ENCODE measurements at regions not wholly inside any gene's neighbourhood (a gene's known extent, or its start where the extent isn't known, plus 50 kb on each side); places are given as distances from the start of the nearest gene placed in this dataset.

DNA sequence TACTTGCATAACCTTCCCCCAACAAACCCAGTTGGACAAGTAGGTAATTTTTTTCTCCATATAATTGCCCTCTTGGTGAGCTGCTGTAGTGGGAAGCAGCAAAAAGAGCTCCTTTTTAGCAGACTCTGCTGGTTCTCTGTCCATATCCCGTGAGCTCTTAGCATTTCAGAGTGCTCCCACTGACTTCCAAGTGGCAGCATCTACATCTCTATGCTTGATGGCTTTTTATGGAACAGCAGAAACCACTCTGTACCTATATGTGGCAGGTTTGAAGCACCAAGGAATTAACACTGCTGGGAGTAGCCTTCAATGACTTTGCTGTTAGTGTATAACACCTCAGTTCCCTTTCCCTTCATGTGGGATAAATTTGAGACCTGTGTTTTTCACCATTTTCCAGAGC lies 168.4 kb upstream of the NHS start:
- Mint-ChIP-seq H3K4me1 (ENCODE audit: low read depth) (no peaks in the 10 kb centered on the region), H3K9me3 (no peaks in the 10 kb centered on the region), H3K4me3 (no peak overlapping the region), H3K27me3 (ENCODE audit: low read depth) (peaks cover 2% of the 10 kb centered on the region), H3K36me3 (ENCODE audit: insufficient read depth) (no peaks in the 10 kb centered on the region)
- DNase-seq (no peak), ATAC-seq (no peak)

DNA sequence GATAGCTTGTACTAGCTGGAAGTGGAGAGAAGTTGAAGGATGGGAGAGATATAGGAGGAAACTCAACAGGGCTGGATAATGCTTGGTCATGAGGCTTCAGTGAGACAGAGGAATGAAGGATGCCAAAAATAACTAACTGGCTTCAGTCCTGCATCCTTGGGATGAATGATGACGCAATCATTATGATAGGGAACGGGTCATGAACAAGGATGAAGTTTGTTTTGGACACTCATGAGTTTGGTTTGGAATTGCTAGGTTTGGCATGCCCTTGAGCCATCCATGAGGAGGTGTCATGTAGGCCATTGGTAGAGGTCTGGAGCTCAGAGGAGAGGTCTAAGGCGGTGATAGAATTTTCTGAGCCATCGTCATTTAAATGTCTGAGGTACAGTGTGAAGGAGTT lies 160.0 kb upstream of the NHS start:
- no peak overlapping the region for H3K4me3 Mint-ChIP-seq
- H3K4me1 Mint-ChIP-seq (ENCODE audit: low read depth), result no peaks in the 10 kb centered on the region
- H3K36me3 Mint-ChIP-seq (ENCODE audit: insufficient read depth), result no peaks in the 10 kb centered on the region
- H3K27me3 Mint-ChIP-seq (ENCODE audit: low read depth), result peaks cover 4% of the 10 kb centered on the region
- DNase-seq (no peak), ATAC-seq (no peak)
- H3K9me3 Mint-ChIP-seq, result peaks cover 8% of the 10 kb centered on the region

DNA sequence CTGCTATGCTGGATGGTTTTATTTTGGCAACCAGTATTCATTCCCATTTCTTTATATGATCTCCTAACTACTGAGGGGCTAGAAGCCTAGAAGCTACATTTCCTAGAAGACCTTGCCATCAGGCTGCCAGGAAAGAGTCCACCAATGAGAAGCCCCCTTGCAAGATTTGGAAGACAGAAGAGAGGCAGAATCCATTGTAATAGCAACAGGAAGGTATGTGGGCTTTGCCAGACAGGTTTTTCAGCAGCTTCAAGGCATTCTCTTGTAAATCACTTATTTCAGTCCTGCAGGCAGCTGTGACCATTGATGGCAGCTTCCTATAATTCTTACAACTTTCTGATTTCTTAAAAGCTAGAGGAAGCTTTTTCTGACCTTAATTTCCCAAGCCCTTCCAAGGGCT lies 148.3 kb upstream of the NHS start:
- no peak for DNase-seq
- Mint-ChIP-seq H3K4me3 (no peak overlapping the region), H3K27me3 (ENCODE audit: low read depth) (no peaks in the 10 kb centered on the region), H3K36me3 (ENCODE audit: insufficient read depth) (no peaks in the 10 kb centered on the region), H3K9me3 (no peaks in the 10 kb centered on the region), H3K4me1 (ENCODE audit: low read depth) (no peaks in the 10 kb centered on the region)
- ATAC-seq, result no peak

DNA sequence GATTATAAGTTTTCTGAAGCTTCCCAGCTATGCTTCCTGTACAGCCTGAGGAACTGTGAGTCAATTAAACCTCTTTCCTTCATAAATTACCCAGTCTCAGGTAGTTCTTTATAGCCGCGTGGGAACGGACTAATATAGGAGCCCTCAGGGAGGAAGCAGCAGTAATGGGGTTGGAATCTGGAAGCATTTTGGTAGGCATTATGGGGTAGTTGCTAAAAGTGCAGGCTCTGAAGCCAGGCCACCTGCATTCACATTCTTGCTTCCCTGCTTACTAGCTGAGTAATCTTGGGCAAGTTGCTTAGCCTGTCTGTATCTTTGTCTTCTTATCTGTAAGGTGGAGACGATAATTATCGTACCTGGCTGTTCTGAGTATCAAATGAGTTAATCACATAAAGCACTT lies 137.9 kb upstream of the NHS start:
- no peaks in the 10 kb centered on the region for H3K27me3 Mint-ChIP-seq (ENCODE audit: low read depth)
- ATAC-seq (no peak), DNase-seq (no peak)
- no peaks in the 10 kb centered on the region for H3K4me1 Mint-ChIP-seq (ENCODE audit: low read depth)
- H3K4me3 Mint-ChIP-seq, result no peak overlapping the region
- no peaks in the 10 kb centered on the region for H3K36me3 Mint-ChIP-seq (ENCODE audit: insufficient read depth)
- H3K9me3 Mint-ChIP-seq, result no peaks in the 10 kb centered on the region

DNA sequence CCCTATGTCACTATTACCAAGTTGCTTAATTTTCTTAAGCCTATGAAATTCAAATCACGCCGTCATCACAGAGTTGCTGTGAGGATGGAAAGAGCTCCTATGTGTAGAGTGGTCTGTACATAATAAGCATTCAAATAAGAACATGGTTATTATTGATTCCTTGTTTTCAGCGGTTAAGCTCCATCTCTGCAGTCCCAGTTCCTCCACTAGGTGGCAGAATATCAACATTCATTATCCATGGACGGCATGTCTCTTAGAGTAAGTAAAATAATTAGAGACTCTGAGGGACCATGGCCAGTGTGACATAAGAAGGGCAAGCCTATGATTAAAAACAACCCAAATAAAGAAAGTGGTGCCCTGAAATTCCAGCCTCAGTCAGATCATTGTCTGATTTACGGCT lies 132.5 kb upstream of the NHS start:
- ATAC-seq, result no peak

DNA sequence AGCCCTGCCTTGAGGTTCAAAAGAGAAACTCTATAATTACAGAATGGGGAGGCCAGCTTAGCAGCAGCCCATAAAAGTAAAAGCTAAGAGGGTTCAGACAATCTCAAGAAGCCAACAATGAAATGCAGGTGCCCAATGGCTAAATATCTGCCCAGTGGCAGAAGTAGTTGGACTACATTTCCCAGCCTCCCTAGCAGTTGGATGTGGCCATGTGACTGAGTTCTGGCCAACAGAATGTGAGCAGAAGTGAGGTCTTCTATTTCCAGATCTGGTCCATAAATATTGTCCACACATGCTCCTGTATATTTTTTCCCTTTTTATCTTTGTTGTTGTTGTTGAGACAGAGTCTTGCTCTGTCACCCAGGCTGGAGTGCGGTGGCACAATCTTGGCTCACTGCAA lies 127.9 kb upstream of the NHS start:
- DNase-seq (no peak), ATAC-seq (no peak)
- Mint-ChIP-seq H3K4me1 (ENCODE audit: low read depth) (no peaks in the 10 kb centered on the region), H3K9me3 (no peaks in the 10 kb centered on the region), H3K4me3 (no peak overlapping the region), H3K36me3 (ENCODE audit: insufficient read depth) (no peaks in the 10 kb centered on the region), H3K27me3 (ENCODE audit: low read depth) (no peaks in the 10 kb centered on the region)

More for the DNA sequence above, 132.5 kb upstream of the NHS start:
- H3K4me3 Mint-ChIP-seq, result no peak overlapping the region
- H3K27me3 Mint-ChIP-seq (ENCODE audit: low read depth), result no peaks in the 10 kb centered on the region
- peak; percentile 6 for DNase-seq
- H3K9me3 Mint-ChIP-seq, result no peaks in the 10 kb centered on the region
- H3K4me1 Mint-ChIP-seq (ENCODE audit: low read depth), result no peaks in the 10 kb centered on the region
- H3K36me3 Mint-ChIP-seq (ENCODE audit: insufficient read depth), result no peaks in the 10 kb centered on the region

DNA sequence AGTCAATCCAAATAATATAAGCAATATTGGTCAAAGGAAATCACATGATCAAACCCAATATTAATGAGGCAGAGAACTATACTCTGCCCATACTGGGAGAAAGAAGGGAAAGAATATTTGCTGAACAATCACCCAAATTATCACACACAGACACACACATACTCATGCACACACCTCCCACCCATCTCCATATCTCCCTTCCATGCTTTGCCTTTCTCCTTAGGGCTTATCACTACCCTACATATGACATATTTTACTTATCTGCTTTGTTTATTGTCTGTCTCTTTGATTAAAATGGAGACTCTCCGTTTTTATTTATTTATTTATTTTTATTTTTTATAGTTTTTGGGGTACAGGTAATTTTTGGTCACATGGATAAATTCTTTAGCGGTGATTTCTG lies 112.9 kb upstream of the NHS start:
- no peak for ATAC-seq
- no peak overlapping the region for H3K4me3 Mint-ChIP-seq
- no peaks in the 10 kb centered on the region for H3K4me1 Mint-ChIP-seq (ENCODE audit: low read depth)
- H3K9me3 Mint-ChIP-seq, result peaks cover 8% of the 10 kb centered on the region
- H3K27me3 Mint-ChIP-seq (ENCODE audit: low read depth), result no peaks in the 10 kb centered on the region
- DNase-seq, result no peak
- no peaks in the 10 kb centered on the region for H3K36me3 Mint-ChIP-seq (ENCODE audit: insufficient read depth)

DNA sequence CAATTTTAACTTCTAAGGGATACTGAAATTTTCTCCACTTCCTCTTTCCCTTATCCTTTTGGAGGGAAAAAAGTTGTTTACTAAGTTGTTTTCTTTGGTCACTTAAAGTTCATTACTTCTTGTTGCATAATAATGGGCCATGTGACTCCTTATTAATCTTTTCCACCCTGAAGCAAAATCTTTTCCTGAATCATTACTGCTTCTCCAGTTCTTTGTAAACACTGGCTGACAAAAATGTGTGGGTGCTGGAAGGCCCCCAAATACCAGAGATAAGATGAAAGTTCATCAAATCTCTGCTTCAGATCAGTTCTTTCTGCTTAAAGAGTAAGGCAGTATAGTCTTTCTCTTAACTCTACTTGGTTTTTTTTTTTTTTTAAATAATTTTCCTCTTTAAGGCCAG lies 108.9 kb upstream of the NHS start:
- DNase-seq (no peak), ATAC-seq (no peak)
- Mint-ChIP-seq H3K27me3 (ENCODE audit: low read depth) (peaks cover 2% of the 10 kb centered on the region), H3K36me3 (ENCODE audit: insufficient read depth) (no peaks in the 10 kb centered on the region), H3K4me1 (ENCODE audit: low read depth) (no peaks in the 10 kb centered on the region), H3K9me3 (peaks cover 3% of the 10 kb centered on the region), H3K4me3 (no peak overlapping the region)

DNA sequence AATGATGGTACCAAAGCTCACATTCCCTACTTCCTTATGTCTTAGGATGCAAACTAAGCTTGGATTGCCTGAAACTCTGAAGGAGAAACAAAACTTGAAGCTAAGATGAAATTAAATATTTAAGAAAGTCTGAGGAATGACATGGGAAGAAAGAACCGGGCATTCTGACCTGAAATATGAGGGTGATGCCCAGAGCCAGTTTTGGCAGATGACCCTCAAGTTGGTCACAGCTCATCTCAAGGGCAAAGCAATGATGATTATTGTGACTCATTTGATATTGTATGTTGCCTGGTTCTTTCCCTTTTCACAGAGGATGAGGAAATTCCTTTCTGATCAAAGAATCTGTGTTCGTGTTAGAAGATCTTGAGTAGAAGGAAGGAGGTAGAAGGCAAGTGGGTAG lies 96.0 kb upstream of the NHS start:
- ATAC-seq (no peak), DNase-seq (no peak)
- H3K27me3 Mint-ChIP-seq (ENCODE audit: low read depth), result no peaks in the 10 kb centered on the region
- no peaks in the 10 kb centered on the region for H3K36me3 Mint-ChIP-seq (ENCODE audit: insufficient read depth)
- no peaks in the 10 kb centered on the region for H3K4me1 Mint-ChIP-seq (ENCODE audit: low read depth)
- no peaks in the 10 kb centered on the region for H3K9me3 Mint-ChIP-seq
- no peak overlapping the region for H3K4me3 Mint-ChIP-seq

DNA sequence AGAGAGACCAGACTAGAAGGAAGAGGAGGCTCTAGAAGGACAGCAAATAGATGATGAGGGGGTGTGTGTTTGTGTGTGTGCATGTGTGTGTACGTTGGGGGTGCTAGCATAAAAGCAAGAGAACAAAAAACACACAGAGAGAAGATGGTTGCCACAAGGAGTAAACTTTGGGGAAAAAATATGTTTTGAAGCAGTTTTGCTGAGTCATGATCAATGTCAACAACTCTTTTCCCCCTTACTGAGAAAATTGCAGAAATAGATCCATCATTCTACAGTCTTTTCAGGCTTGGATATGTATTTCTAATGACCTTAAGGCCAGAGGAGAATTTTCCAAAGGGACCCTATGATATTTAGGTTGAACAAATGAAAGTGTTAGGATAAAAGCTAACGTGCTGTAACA lies 89.0 kb upstream of the NHS start:
- Mint-ChIP-seq H3K36me3 (ENCODE audit: insufficient read depth) (no peaks in the 10 kb centered on the region), H3K4me1 (ENCODE audit: low read depth) (no peaks in the 10 kb centered on the region), H3K27me3 (ENCODE audit: low read depth) (no peaks in the 10 kb centered on the region), H3K9me3 (no peaks in the 10 kb centered on the region), H3K4me3 (no peak overlapping the region)
- ATAC-seq (no peak), DNase-seq (no peak)

DNA sequence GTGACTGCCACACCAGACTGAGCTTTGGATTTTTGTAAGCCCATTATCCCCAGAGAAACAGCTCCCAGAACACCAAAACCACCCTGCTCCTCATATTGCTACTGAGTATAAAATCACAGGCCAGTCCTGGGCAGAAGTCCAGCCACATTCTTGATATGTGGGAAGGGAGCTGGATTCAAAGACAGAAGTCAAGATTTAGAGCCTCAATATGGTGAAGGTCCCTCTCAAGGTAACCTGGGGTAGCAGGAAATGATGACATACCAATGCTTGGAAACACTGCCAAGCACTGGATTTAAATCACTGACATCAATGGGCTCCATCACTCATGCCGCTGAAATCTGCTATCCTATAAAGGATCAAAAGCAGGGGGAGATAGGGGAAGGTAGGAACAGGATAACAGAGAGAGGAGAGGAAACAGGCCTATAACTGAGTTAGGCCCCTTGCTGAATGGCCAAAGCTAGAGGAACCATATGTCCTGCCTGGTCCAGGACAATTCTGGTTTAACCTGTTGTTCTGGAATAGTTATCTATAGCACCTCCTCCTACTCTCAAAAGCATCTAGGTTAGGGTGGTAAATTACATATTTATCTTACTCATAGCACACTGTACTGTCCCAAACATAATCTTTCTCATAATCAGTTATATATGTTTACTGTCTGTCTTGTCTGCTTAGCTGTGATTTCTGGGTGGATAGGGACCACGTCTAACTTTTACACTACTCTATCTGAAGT lies 83.7 kb upstream of the NHS start:
- no peaks in the 10 kb centered on the region for H3K9me3 Mint-ChIP-seq
- no peaks in the 10 kb centered on the region for H3K4me1 Mint-ChIP-seq (ENCODE audit: low read depth)
- H3K36me3 Mint-ChIP-seq (ENCODE audit: insufficient read depth), result no peaks in the 10 kb centered on the region
- H3K4me3 Mint-ChIP-seq, result no peak overlapping the region
- peaks cover 2% of the 10 kb centered on the region for H3K27me3 Mint-ChIP-seq (ENCODE audit: low read depth)
- ATAC-seq, result no peak
- no peak for DNase-seq

DNA sequence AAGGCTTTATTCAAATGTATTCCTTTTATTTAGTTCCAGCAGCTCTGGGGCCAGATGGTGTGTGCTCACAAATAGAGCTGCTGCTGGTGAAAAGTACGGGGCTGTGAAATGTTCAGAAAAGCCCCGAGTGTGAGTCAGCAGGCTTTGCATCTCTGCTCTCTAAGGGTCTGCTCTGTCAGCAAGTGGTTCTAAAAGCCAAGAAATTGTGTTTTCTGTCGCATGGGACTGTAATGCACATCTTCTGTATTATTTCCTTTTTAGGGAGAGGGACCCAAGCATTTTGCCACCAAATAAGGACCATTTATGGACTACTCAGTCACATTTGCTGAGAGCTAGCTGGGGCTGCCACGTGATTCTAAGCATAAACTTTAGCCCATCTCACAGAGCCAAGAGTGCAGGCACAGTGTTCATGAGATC lies 82.9 kb upstream of the NHS start:
- no peak overlapping the region for H3K4me3 Mint-ChIP-seq
- no peaks in the 10 kb centered on the region for H3K36me3 Mint-ChIP-seq (ENCODE audit: insufficient read depth)
- peaks cover 2% of the 10 kb centered on the region for H3K27me3 Mint-ChIP-seq (ENCODE audit: low read depth)
- ATAC-seq, result no peak
- H3K9me3 Mint-ChIP-seq, result no peaks in the 10 kb centered on the region
- DNase-seq, result no peak
- H3K4me1 Mint-ChIP-seq (ENCODE audit: low read depth), result no peaks in the 10 kb centered on the region

DNA sequence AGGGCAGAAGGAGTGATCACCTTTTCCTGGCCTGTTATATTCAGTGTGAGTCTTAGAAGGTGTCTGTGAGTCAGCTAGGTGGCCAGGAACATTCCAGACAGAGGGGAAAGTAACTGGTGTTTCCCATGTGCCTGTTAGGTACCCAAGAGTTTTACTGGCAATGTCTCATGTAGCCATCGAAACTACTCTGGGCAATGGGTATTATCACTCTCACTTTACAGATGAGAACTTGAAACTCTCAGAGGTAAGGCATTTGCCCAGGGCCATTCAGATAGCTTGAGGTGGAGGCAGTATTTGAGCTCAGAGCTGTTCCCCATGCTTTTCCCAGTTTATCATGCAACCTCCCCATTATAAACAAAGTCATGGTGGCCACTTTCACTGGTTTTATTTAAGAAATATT lies 80.4 kb upstream of the NHS start:
- Mint-ChIP-seq H3K9me3 (no peaks in the 10 kb centered on the region), H3K27me3 (ENCODE audit: low read depth) (peaks cover 2% of the 10 kb centered on the region), H3K36me3 (ENCODE audit: insufficient read depth) (no peaks in the 10 kb centered on the region), H3K4me1 (ENCODE audit: low read depth) (no peaks in the 10 kb centered on the region), H3K4me3 (no peak overlapping the region)
- no peak for ATAC-seq
- no peak for DNase-seq

DNA sequence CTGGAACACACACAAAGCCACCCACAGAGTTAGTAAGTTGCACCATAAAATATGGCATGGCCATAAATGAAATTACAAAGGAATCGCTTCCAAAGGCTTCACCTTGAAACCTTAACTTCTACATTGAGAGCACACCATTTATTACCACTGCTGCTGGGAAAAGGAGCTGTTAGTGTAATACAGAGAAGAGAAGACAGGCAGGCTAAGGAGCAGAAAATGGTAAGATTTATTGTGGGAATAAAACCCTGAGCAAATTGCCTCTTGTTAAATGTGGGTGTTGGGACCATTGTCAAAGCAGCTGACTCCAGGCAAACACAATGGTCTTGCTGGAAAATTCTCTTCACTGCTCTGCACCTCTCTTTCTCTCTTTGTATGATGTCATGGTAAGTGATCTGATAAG lies 79.2 kb upstream of the NHS start:
- H3K36me3 Mint-ChIP-seq (ENCODE audit: insufficient read depth), result no peaks in the 10 kb centered on the region
- H3K9me3 Mint-ChIP-seq, result no peaks in the 10 kb centered on the region
- no peak for ATAC-seq
- no peak for DNase-seq
- H3K4me1 Mint-ChIP-seq (ENCODE audit: low read depth), result no peaks in the 10 kb centered on the region
- peaks cover 2% of the 10 kb centered on the region for H3K27me3 Mint-ChIP-seq (ENCODE audit: low read depth)
- H3K4me3 Mint-ChIP-seq, result no peak overlapping the region

DNA sequence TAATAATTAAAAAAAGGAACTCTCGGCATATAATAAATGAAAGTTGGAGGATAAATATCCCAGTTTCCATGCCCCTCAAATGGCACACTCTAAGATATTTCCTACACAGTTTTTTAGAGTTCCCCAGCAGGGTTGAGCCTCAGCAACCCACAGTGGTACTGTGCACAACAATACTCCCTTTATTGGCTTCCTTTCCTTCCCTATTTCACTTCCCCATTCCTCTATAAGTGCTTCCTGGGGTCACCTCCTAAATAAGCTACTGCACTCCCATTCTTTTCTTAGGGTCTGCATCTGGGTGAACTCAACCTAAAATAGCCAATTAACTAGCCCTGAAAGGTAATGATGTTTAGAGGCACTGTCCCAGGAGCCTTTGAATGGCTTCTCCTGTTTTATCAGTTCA lies 76.4 kb upstream of the NHS start:
- DNase-seq (no peak), ATAC-seq (no peak)
- Mint-ChIP-seq H3K4me1 (ENCODE audit: low read depth) (no peaks in the 10 kb centered on the region), H3K9me3 (no peaks in the 10 kb centered on the region), H3K27me3 (ENCODE audit: low read depth) (no peaks in the 10 kb centered on the region), H3K36me3 (ENCODE audit: insufficient read depth) (no peaks in the 10 kb centered on the region), H3K4me3 (no peak overlapping the region)

DNA sequence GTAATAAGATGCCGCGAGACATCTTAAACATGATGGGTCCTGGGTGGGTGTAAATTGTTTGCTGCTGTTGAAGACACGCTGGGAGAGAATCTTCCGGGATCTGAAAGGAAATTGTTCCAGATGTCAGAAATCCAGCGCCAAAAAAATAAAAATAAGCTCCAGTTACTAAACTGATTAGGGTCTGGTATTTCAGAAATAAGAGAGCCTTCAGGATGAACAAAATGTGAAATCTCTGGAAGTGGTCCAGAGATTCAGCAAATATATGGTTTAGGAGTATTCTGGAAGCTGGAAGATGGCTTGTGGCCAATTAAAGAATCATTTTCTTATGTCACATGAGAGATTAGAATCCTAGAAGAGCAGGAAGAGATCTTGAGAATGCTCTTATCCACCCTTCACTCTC lies 75.8 kb upstream of the NHS start:
- Mint-ChIP-seq H3K36me3 (ENCODE audit: insufficient read depth) (no peaks in the 10 kb centered on the region), H3K4me3 (no peak overlapping the region), H3K9me3 (no peaks in the 10 kb centered on the region), H3K4me1 (ENCODE audit: low read depth) (no peaks in the 10 kb centered on the region), H3K27me3 (ENCODE audit: low read depth) (no peaks in the 10 kb centered on the region)
- no peak for ATAC-seq
- DNase-seq, result no peak
